Testis (tissue), 2 donors: ENCODE measurements at regions not wholly inside any gene's neighbourhood (a gene's known extent, or its start where the extent isn't known, plus 50 kb on each side); places are given as distances from the start of the nearest gene placed in this dataset.

Experiments used
- DNase-seq: peaks from one replicate; pipeline ENCODE4 v3.0.0-alpha.2; 2019
- H3K27ac ChIP-seq, 2 donors: fragments of 200-600 bp; sonication (generic); one replicate each; pipeline ENCODE4 v1.5.1; 2019
- H3K27me3 ChIP-seq: fragments of 200-600 bp; sonication (generic); one replicate; pipeline ENCODE4 v1.5.1; 2019
- H3K36me3 ChIP-seq: fragments of 200-600 bp; sonication (generic); one replicate; pipeline ENCODE4 v1.5.1; 2017; ENCODE audit warnings: low read depth; ENCODE audit errors: missing control alignments
- H3K4me1 ChIP-seq: fragments of 200-600 bp; sonication (generic); one replicate; pipeline ENCODE4 v1.5.1; 2019
- H3K4me3 ChIP-seq, 2 donors: fragments of 200-600 bp; sonication (generic); one replicate each; pipeline ENCODE4 v1.5.1; 2017 to 2019
- H3K9me3 ChIP-seq: fragments of 200-600 bp; sonication (generic); one replicate; pipeline ENCODE4 v1.5.1; 2017
- POLR2A ChIP-seq: fragments of 450-650 bp; IDR thresholded peaks from one replicate; pipeline ENCODE4 v1.6.1; 2017; ENCODE audit warnings: antibody characterized with exemption, mild to moderate bottlenecking, moderate library complexity
- WGBS, 2 donors: methylation state at CpG; one replicate each; pipeline ENCODE4 v1.1.5; 2018; 5-methylcytosine and 5-hydroxymethylcytosine counted together
- intact Hi-C: fragments of 100-400 bp; cut with DNase I; formaldehyde crosslinking; loops from one replicate; pipeline ENCODE4 v1.15.1; 2023; ENCODE audit warnings: low total_unique reads
- TF ChIP-seq, protein P1 (sequence below), 3 experiments: fragments of 450-650 bp in 2 of 3; fragments of 200-600 bp in 1 of 3; sonication (generic) in 1 of 3; IDR thresholded peaks; one replicate each; pipeline ENCODE4 v1.5.1; 2016 to 2019; ENCODE audit warnings: antibody characterized with exemption in 3 of 3, mild to moderate bottlenecking in 2 of 3, moderate library complexity in 1 of 3

DNA sequence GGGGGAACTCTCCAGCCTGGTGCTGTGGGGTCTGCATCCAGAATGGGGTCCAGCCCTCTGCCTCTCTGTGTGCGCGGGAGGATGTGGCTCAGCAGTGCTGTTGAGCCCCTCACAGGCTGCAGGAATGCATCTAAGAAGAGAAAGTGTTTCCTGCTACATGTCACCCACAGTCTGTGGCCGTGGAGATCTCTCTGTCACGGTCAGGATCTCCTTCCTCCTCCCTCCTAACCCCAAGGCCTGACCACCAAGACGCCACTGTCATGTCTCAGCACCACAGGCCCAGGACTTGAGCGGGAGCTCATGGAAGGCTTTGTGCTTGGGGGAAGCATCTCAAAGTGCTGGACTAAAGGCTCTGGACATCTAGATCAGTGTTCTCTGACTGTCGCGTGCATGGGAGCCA is 90.1 kb downstream of the SREK1 start:
- no peak overlapping the region for H3K4me3 ChIP-seq
- no peaks in the 10 kb centered on the region for H3K27me3 ChIP-seq
- intact Hi-C loops, result no loop called here
- TF ChIP-seq POLR2A, result no peak
- TF ChIP-seq, protein P1, sequence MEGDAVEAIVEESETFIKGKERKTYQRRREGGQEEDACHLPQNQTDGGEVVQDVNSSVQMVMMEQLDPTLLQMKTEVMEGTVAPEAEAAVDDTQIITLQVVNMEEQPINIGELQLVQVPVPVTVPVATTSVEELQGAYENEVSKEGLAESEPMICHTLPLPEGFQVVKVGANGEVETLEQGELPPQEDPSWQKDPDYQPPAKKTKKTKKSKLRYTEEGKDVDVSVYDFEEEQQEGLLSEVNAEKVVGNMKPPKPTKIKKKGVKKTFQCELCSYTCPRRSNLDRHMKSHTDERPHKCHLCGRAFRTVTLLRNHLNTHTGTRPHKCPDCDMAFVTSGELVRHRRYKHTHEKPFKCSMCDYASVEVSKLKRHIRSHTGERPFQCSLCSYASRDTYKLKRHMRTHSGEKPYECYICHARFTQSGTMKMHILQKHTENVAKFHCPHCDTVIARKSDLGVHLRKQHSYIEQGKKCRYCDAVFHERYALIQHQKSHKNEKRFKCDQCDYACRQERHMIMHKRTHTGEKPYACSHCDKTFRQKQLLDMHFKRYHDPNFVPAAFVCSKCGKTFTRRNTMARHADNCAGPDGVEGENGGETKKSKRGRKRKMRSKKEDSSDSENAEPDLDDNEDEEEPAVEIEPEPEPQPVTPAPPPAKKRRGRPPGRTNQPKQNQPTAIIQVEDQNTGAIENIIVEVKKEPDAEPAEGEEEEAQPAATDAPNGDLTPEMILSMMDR (IDR thresholded peaks at IDR 0.05), result no peak
- H3K27ac ChIP-seq, result no peak overlapping the region
- no peak for DNase-seq
- H3K4me1 ChIP-seq, result no peaks in the 10 kb centered on the region
- H3K36me3 ChIP-seq, result no peaks in the 10 kb centered on the region
- WGBS, 2 donors, result 94 to 100% methylated on average over 4 to 8 of the region's 8 CpGs
- no peaks in the 10 kb centered on the region for H3K9me3 ChIP-seq

DNA sequence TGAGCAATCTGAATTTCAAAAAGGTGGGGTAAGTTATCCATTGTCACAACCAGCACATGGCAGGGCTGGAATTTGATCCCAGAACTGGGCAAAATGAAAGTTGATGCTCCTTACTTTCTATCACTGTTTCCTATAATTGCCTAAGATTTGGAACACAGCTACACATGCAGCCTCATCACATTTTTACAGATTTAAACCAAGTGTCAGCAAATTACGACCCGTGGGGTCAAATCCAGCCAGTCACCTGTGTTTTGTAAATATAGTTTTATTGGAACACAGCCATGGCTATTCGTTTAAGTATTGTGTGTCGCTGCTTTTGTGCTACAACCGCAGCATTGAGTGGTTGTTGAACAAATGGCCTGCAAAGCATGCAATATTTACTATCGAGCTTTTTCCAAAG is 94.3 kb downstream of the SREK1 start:
- DNase-seq, result no peak
- Histone ChIP-seq H3K36me3 (no peaks in the 10 kb centered on the region), H3K4me3 (no peak overlapping the region), H3K27ac (no peak overlapping the region), H3K27me3 (no peaks in the 10 kb centered on the region), H3K9me3 (no peaks in the 10 kb centered on the region), H3K4me1 (no peaks in the 10 kb centered on the region)
- TF ChIP-seq, protein P1 (IDR thresholded peaks at IDR 0.05), result no peak
- TF ChIP-seq POLR2A, result no peak
- intact Hi-C loops, result no loop called here
- 86 to 87% methylated on average over 6 of the region's 6 CpGs for WGBS, 2 donors

DNA sequence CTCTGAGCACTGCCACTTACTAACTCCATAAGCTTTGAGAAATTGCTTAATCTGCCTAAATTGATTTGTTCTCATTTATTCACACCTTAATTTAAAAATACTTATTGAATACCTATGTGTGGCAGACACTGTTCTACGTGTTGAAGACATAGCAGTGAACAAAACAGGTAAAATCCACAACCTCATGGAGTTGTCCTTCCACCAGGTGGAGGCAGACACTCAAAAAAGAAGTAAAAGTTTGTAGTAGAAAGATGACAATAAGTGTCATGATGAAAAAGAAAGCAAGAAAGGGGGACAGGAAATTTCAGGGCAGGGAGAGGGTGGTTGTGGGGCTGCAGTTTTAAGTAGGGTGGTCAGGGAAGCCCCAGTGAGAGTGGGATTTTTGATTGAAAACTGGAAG is 94.9 kb downstream of the SREK1 start:
- H3K27me3 ChIP-seq, result no peaks in the 10 kb centered on the region
- DNase-seq, result no peak

DNA sequence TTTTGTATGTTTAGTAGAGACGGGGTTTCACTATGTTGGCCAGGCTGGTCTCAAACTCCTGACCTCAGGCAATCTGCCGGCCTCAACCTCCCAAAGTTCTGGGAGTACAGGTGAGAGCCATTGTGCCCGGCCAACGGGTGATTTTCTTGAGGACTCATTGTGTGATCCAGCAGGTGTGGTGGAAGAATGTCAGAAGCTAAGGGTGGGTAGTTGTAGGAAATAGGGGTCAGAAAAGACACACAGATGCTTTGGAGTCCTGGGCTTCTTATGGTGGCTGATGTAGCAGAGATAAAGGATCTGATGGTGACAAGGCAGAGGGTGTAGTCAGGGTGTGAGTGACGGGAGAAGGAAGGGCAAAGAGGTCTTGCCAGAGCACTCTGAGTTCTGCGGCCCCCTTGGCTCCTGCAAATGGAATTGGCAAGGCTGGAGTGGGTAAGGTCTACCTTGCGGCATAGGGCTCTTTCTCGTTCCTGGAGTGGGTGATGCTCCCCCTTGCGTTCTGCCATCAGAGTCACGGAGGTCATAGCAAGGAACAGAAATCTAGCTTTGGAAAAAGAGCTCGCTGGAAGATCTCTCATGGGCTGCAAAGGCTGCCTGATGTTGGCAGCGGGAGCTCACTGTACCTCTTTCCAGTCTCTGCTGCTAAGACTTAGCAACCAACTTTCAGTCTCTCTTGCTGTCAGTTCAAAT is 97.2 kb downstream of the SREK1 start:
- intact Hi-C loops, result no loop called here
- Histone ChIP-seq H3K4me3 (no peak overlapping the region), H3K27ac (no peak overlapping the region), H3K27me3 (no peaks in the 10 kb centered on the region), H3K36me3 (no peaks in the 10 kb centered on the region), H3K4me1 (no peaks in the 10 kb centered on the region), H3K9me3 (no peaks in the 10 kb centered on the region)
- DNase-seq, result no peak
- WGBS, 2 donors, result 91 to 94% methylated on average over 12 of the region's 12 CpGs
- TF ChIP-seq, protein P1 (IDR thresholded peaks at IDR 0.05), result no peak
- no peak for TF ChIP-seq POLR2A

More for the DNA sequence above, 94.9 kb downstream of the SREK1 start:
- no peaks in the 10 kb centered on the region for H3K9me3 ChIP-seq
- H3K27ac ChIP-seq, result no peak overlapping the region
- 74 to 85% methylated on average over 1 of the region's 1 CpG for WGBS, 2 donors
- H3K4me1 ChIP-seq, result no peaks in the 10 kb centered on the region
- TF ChIP-seq, protein P1 (IDR thresholded peaks at IDR 0.05), result no peak
- no peak for TF ChIP-seq POLR2A
- intact Hi-C loops, result no loop called here
- no peaks in the 10 kb centered on the region for H3K36me3 ChIP-seq
- H3K4me3 ChIP-seq, result no peak overlapping the region
